MG63 (cell line): ENCODE measurements at regions not wholly inside any gene's neighbourhood (a gene's known extent, or its start where the extent isn't known, plus 50 kb on each side); places are given as distances from the start of the nearest gene placed in this dataset.
"Not testable (repeated sequence)": the region's sequence is repeated elsewhere in the genome, so short reads cannot be mapped to it uniquely, and the experiment has no call there.

Experiments used
- DNase-seq: peaks from one replicate; pipeline ENCODE4 v3.0.0-alpha.2; 2020
- H3K27me3 ChIP-seq: fragments of 250-450 bp; sonication (Bioruptor Pico); 2 replicates; pipeline ENCODE4 v1.5.1; 2020; ENCODE audit warnings: mild to moderate bottlenecking, moderate library complexity
- H3K36me3 ChIP-seq: fragments of 250-450 bp; sonication (Bioruptor Pico); 2 replicates; pipeline ENCODE4 v1.5.1; 2020; ENCODE audit warnings: mild to moderate bottlenecking, moderate library complexity
- H3K4me3 ChIP-seq: fragments of 250-450 bp; sonication (Bioruptor Pico); 2 replicates; pipeline ENCODE4 v1.5.1; 2020; ENCODE audit warnings: mild to moderate bottlenecking, moderate library complexity
- H3K9me3 ChIP-seq: fragments of 250-450 bp; sonication (Bioruptor Pico); 2 replicates; pipeline ENCODE4 v1.5.1; 2020; ENCODE audit warnings: mild to moderate bottlenecking, moderate library complexity

- DNase-seq, H3K4me3 ChIP-seq, H3K27me3 ChIP-seq, H3K9me3 ChIP-seq, H3K36me3 ChIP-seq: not testable (repeated sequence)
These were observed 124.9 kb downstream of the CPZ start for GRCh38 chr4:8717470-8717869.

- DNase-seq: no peak
- H3K4me3 ChIP-seq: no peak overlapping the region
- H3K27me3 ChIP-seq: no peaks in the 10 kb centered on the region
- H3K9me3 ChIP-seq: no peaks in the 10 kb centered on the region; the same call in 1 of the 2 replicates
- no peaks in the 10 kb centered on the region for H3K36me3 ChIP-seq
These were observed 118.4 kb downstream of the CPZ start for GRCh38 chr4:8710946-8711345.

GRCh38 chr4:8710416-8710815, 117.9 kb downstream of the CPZ start:
- Histone ChIP-seq H3K4me3 (no peak overlapping the region), H3K27me3 (no peaks in the 10 kb centered on the region), H3K9me3 (no peaks in the 10 kb centered on the region; the same call in 1 of the 2 replicates), H3K36me3 (no peaks in the 10 kb centered on the region)
- no peak for DNase-seq

- Histone ChIP-seq H3K4me3 (no peak overlapping the region), H3K9me3 (no peaks in the 10 kb centered on the region; the same call in 1 of the 2 replicates), H3K27me3 (no peaks in the 10 kb centered on the region), H3K36me3 (no peaks in the 10 kb centered on the region)
- DNase-seq: no peak
These were observed 117.3 kb downstream of the CPZ start for GRCh38 chr4:8709729-8710360.

GRCh38 chr4:8709050-8709728, 116.6 kb downstream of the CPZ start:
- no peak for DNase-seq
- Histone ChIP-seq H3K27me3 (no peaks in the 10 kb centered on the region), H3K9me3 (no peaks in the 10 kb centered on the region), H3K4me3 (no peak overlapping the region), H3K36me3 (no peaks in the 10 kb centered on the region)

GRCh38 chr4:8708401-8709021, 115.9 kb downstream of the CPZ start:
- no peaks in the 10 kb centered on the region for H3K27me3 ChIP-seq
- H3K9me3 ChIP-seq: no peaks in the 10 kb centered on the region
- no peak for DNase-seq
- H3K36me3 ChIP-seq: no peaks in the 10 kb centered on the region
- no peak overlapping the region for H3K4me3 ChIP-seq

- DNase-seq: no peak
- Histone ChIP-seq H3K9me3 (no peaks in the 10 kb centered on the region), H3K36me3 (no peaks in the 10 kb centered on the region), H3K27me3 (no peaks in the 10 kb centered on the region), H3K4me3 (no peak overlapping the region)
These were observed 114.6 kb downstream of the CPZ start for GRCh38 chr4:8707045-8707781.

- DNase-seq: no peak
- Histone ChIP-seq H3K36me3 (no peaks in the 10 kb centered on the region), H3K4me3 (no peak overlapping the region), H3K9me3 (no peaks in the 10 kb centered on the region), H3K27me3 (no peaks in the 10 kb centered on the region)
These were observed 113.9 kb downstream of the CPZ start for GRCh38 chr4:8706216-8707044.

- Histone ChIP-seq H3K4me3 (no peak overlapping the region), H3K9me3 (no peaks in the 10 kb centered on the region), H3K27me3 (no peaks in the 10 kb centered on the region), H3K36me3 (no peaks in the 10 kb centered on the region)
- DNase-seq: no peak
These were observed 112.9 kb downstream of the CPZ start for GRCh38 chr4:8705161-8706145.

- H3K9me3 ChIP-seq: no peaks in the 10 kb centered on the region
- H3K36me3 ChIP-seq: no peaks in the 10 kb centered on the region
- no peaks in the 10 kb centered on the region for H3K27me3 ChIP-seq
- H3K4me3 ChIP-seq: no peak overlapping the region
- no peak for DNase-seq
These were observed 112.1 kb downstream of the CPZ start for GRCh38 chr4:8704632-8705031.

GRCh38 chr4:8703857-8704495, 111.4 kb downstream of the CPZ start:
- no peaks in the 10 kb centered on the region for H3K36me3 ChIP-seq
- H3K4me3 ChIP-seq: no peak overlapping the region
- H3K27me3 ChIP-seq: no peaks in the 10 kb centered on the region
- no peaks in the 10 kb centered on the region for H3K9me3 ChIP-seq
- no peak for DNase-seq

GRCh38 chr4:8703401-8703696, 110.8 kb downstream of the CPZ start:
- no peaks in the 10 kb centered on the region for H3K36me3 ChIP-seq
- H3K4me3 ChIP-seq: no peak overlapping the region
- no peaks in the 10 kb centered on the region for H3K27me3 ChIP-seq
- H3K9me3 ChIP-seq: no peaks in the 10 kb centered on the region
- DNase-seq: no peak

GRCh38 chr4:8702516-8703400, 110.2 kb downstream of the CPZ start:
- Histone ChIP-seq H3K4me3 (no peak overlapping the region), H3K27me3 (no peaks in the 10 kb centered on the region), H3K9me3 (no peaks in the 10 kb centered on the region), H3K36me3 (no peaks in the 10 kb centered on the region)
- DNase-seq: no peak

- H3K27me3 ChIP-seq: no peaks in the 10 kb centered on the region
- no peaks in the 10 kb centered on the region for H3K9me3 ChIP-seq
- no peaks in the 10 kb centered on the region for H3K36me3 ChIP-seq
- DNase-seq: no peak
- no peak overlapping the region for H3K4me3 ChIP-seq
These were observed 109.5 kb downstream of the CPZ start for GRCh38 chr4:8702020-8702495.
